Head of caudate nucleus (tissue), 42 donors: ENCODE measurements at regions not wholly inside any gene's neighbourhood (a gene's known extent, or its start where the extent isn't known, plus 50 kb on each side); places are given as distances from the start of the nearest gene placed in this dataset.
"Not testable (repeated sequence)": the region's sequence is repeated elsewhere in the genome, so short reads cannot be mapped to it uniquely, and the experiment has no call there.

Source experiments
- DNase-seq, 42 donors: peaks; one replicate each; pipeline versions ENCODE4 v3.0.0 to v3.0.0-alpha.2; 2020 to 2021; ENCODE audit warnings: mixed read lengths in 7 of 42
- intact Hi-C: fragments of 100-400 bp; cut with DNase I; formaldehyde crosslinking; loops from one replicate; pipeline ENCODE4 v1.15.0; 2022

GRCh38 chr13:59367467-59367866, 796.3 kb downstream of the DIAPH3 start:
- intact Hi-C loops, result no loop called here
- DNase-seq, result no peak

GRCh38 chr13:59367904-59368303, 795.8 kb downstream of the DIAPH3 start:
- intact Hi-C loops, result no loop called here
- no peak for DNase-seq

- intact Hi-C loops, result no loop called here
- DNase-seq, result no peak
Measured at GRCh38 chr13:59368693-59369092, 795.0 kb downstream of the DIAPH3 start.

GRCh38 chr13:59371229-59371628, 792.5 kb downstream of the DIAPH3 start:
- no peak for DNase-seq
- intact Hi-C loops, result no loop called here

GRCh38 chr13:59373341-59373740, 790.4 kb downstream of the DIAPH3 start:
- intact Hi-C loops, result no loop called here
- no peak for DNase-seq

- intact Hi-C loops, result no loop called here
- DNase-seq, result no peak
Measured at GRCh38 chr13:59374691-59375090, 789.0 kb downstream of the DIAPH3 start.

GRCh38 chr13:59384154-59384553, 779.6 kb downstream of the DIAPH3 start:
- intact Hi-C loops, result no loop called here
- no peak for DNase-seq

- DNase-seq, result peak in 29 of 42 donors; percentile 5 to 73 (median 34)
- intact Hi-C loops, result loop anchor here (5.0 kb wide), 1 partner anchor 286 kb away; no protein-coding TSS in a partner anchor
Measured at GRCh38 chr13:59391696-59392095, 772.0 kb downstream of the DIAPH3 start.

- intact Hi-C loops, result loop anchor here (5.0 kb wide), 1 partner anchor 285 kb away; no protein-coding TSS in a partner anchor
Measured at GRCh38 chr13:59392328-59392727, 771.4 kb downstream of the DIAPH3 start.

GRCh38 chr13:59394496-59394895, 769.2 kb downstream of the DIAPH3 start:
- DNase-seq, result no peak
- intact Hi-C loops, result loop anchor here (5.0 kb wide), 1 partner anchor 283 kb away; no protein-coding TSS in a partner anchor

More at GRCh38 chr13:59392328-59392727, 771.4 kb downstream of the DIAPH3 start:
- no peak for DNase-seq

- intact Hi-C loops, result no loop called here
- DNase-seq, result no peak
Measured at GRCh38 chr13:59398127-59398526, 765.6 kb downstream of the DIAPH3 start.

- no peak for DNase-seq
- intact Hi-C loops, result no loop called here
Measured at GRCh38 chr13:59398661-59399060, 765.1 kb downstream of the DIAPH3 start.

GRCh38 chr13:59399513-59399912, 764.2 kb downstream of the DIAPH3 start:
- DNase-seq, result no peak

GRCh38 chr13:59404331-59404730, 759.4 kb downstream of the DIAPH3 start:
- DNase-seq, result no peak
- intact Hi-C loops, result no loop called here

More at GRCh38 chr13:59399513-59399912, 764.2 kb downstream of the DIAPH3 start:
- intact Hi-C loops, result no loop called here

GRCh38 chr13:59407251-59407650, 756.5 kb downstream of the DIAPH3 start:
- intact Hi-C loops, DNase-seq: not testable (repeated sequence)

- DNase-seq, result no peak
- intact Hi-C loops, result no loop called here
Measured at GRCh38 chr13:59408738-59409137, 755.0 kb downstream of the DIAPH3 start.

- intact Hi-C loops, result no loop called here
Measured at GRCh38 chr13:59409211-59409610, 754.5 kb downstream of the DIAPH3 start.

GRCh38 chr13:59409634-59410200, 754.0 kb downstream of the DIAPH3 start:
- DNase-seq, result no peak
- intact Hi-C loops, result no loop called here

More at GRCh38 chr13:59409211-59409610, 754.5 kb downstream of the DIAPH3 start:
- peak in 19 of 42 donors; percentile 4 to 48 (median 21) for DNase-seq

- DNase-seq, result no peak
- intact Hi-C loops, result no loop called here
Measured at GRCh38 chr13:59413126-59413525, 750.6 kb downstream of the DIAPH3 start.

GRCh38 chr13:59414006-59414405, 749.7 kb downstream of the DIAPH3 start:
- intact Hi-C loops, result no loop called here
- no peak for DNase-seq

GRCh38 chr13:59415498-59415897, 748.2 kb downstream of the DIAPH3 start:
- intact Hi-C loops, result no loop called here
- peak in 6 of 42 donors; percentile 2 to 38 (median 14) for DNase-seq
